Lower lobe of right lung (tissue), 2 donors: ENCODE measurements at regions not wholly inside any gene's neighbourhood (a gene's known extent, or its start where the extent isn't known, plus 50 kb on each side); places are given as distances from the start of the nearest gene placed in this dataset.
A peak's percentile ranks its signal among the peaks of the same experiment; 100 is the strongest.

Experiments
- ATAC-seq, 2 donors: fragments of 200-7000 bp; cut with Tn5 transposase; one replicate each; pipeline ENCODE4 v1.9.1; 2020 to 2022; ENCODE audit warnings: mild to moderate bottlenecking in 2 of 2, moderate library complexity in 2 of 2
- DNase-seq: peaks from one replicate; pipeline ENCODE4 v3.0.0-alpha.2; 2020
- H3K27ac ChIP-seq: fragments of 200-600 bp; one replicate; pipeline ENCODE4 v1.8.0; 2022
- H3K27me3 ChIP-seq: fragments of 200-600 bp; one replicate; pipeline ENCODE4 v1.8.0; 2022; ENCODE audit warnings: low read depth
- H3K36me3 ChIP-seq: fragments of 200-600 bp; one replicate; pipeline ENCODE4 v1.8.0; 2022; ENCODE audit warnings: mild to moderate bottlenecking
- H3K4me1 ChIP-seq: fragments of 200-600 bp; one replicate; pipeline ENCODE4 v1.8.0; 2022
- H3K4me3 ChIP-seq: fragments of 200-600 bp; one replicate; pipeline ENCODE4 v1.8.0; 2022; ENCODE audit warnings: mild to moderate bottlenecking
- H3K9me3 ChIP-seq: fragments of 200-600 bp; one replicate; pipeline ENCODE4 v1.8.0; 2022
- intact Hi-C: fragments of 100-400 bp; cut with DNase I; formaldehyde crosslinking; loops from one replicate; pipeline ENCODE4 v1.11.0; 2022
- TF ChIP-seq, protein P1 (sequence below): fragments of 200-600 bp; IDR thresholded peaks from one replicate; pipeline ENCODE4 v1.8.0; 2022; ENCODE audit warnings: antibody characterized with exemption, mild to moderate bottlenecking
- donor health status: DM: no; HTN: yes; CAD: no; lungs with severe emphysema.

- Histone ChIP-seq H3K27me3 (no peaks in the 10 kb centered on the region), H3K4me3 (no peak overlapping the region), H3K9me3 (no peaks in the 10 kb centered on the region), H3K27ac (no peak overlapping the region), H3K36me3 (no peaks in the 10 kb centered on the region), H3K4me1 (no peaks in the 10 kb centered on the region)
- DNase-seq (no peak), ATAC-seq (no peak)
- intact Hi-C loops: no loop called here
- TF ChIP-seq, protein P1, sequence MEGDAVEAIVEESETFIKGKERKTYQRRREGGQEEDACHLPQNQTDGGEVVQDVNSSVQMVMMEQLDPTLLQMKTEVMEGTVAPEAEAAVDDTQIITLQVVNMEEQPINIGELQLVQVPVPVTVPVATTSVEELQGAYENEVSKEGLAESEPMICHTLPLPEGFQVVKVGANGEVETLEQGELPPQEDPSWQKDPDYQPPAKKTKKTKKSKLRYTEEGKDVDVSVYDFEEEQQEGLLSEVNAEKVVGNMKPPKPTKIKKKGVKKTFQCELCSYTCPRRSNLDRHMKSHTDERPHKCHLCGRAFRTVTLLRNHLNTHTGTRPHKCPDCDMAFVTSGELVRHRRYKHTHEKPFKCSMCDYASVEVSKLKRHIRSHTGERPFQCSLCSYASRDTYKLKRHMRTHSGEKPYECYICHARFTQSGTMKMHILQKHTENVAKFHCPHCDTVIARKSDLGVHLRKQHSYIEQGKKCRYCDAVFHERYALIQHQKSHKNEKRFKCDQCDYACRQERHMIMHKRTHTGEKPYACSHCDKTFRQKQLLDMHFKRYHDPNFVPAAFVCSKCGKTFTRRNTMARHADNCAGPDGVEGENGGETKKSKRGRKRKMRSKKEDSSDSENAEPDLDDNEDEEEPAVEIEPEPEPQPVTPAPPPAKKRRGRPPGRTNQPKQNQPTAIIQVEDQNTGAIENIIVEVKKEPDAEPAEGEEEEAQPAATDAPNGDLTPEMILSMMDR: no peak
These were observed 261.3 kb downstream of the COX7C start for GRCh38 chr5:86879086-86879485.

- H3K9me3 ChIP-seq: no peaks in the 10 kb centered on the region
- H3K4me3 ChIP-seq: no peak overlapping the region
- intact Hi-C loops: no loop called here
- TF ChIP-seq, protein P1: no peak
- ATAC-seq (peak in 1 of 2 donors; percentile 13), DNase-seq (no peak)
- no peaks in the 10 kb centered on the region for H3K36me3 ChIP-seq
- H3K27ac ChIP-seq: no peak overlapping the region
- no peaks in the 10 kb centered on the region for H3K4me1 ChIP-seq
- H3K27me3 ChIP-seq: no peaks in the 10 kb centered on the region
These were observed 262.6 kb downstream of the COX7C start for GRCh38 chr5:86880344-86880743.

DNA sequence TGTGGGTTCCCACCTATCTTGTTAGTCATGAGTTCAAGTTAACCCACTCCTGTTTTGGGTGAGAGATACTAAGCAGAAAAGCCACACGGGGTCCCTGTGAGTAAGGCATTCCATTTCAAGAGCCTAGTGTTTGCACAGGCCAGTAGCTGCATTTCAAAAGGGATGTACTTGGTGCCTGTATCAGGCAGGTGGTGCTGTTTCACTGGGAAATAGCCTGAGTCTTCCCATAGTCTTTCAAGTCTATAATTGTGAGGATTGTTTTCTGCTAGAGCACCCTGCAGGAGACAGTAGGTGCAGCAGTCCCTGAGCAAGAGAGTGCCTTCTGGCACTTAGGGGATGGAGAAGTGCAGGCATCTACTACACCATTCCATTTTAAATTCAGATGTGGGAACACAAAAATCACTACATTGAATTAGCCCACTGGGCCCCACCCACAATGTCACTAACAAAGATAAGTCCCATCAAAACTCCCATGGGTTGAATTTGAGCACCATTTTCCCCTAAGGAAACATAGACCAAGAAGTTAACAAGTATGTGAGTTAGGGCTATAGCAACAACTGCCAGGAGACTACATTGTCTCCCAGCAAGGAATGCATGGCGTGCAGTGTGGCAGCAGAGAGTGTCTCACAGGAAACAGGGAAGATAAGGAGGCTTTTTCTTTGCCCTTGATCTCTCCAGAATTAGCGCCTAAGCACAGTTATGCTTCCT lies 263.2 kb downstream of the COX7C start:
- H3K4me1 ChIP-seq: no peaks in the 10 kb centered on the region
- no peak overlapping the region for H3K27ac ChIP-seq
- TF ChIP-seq, protein P1: peak; percentile 65
- H3K4me3 ChIP-seq: no peak overlapping the region
- no peaks in the 10 kb centered on the region for H3K27me3 ChIP-seq
- H3K36me3 ChIP-seq: no peaks in the 10 kb centered on the region
- no peaks in the 10 kb centered on the region for H3K9me3 ChIP-seq
- intact Hi-C loops: no loop called here
- peak; percentile 91 to 92 for ATAC-seq
- DNase-seq: no peak

GRCh38 chr5:86881493-86882090 lies 263.9 kb downstream of the COX7C start:
- no peak for ATAC-seq

DNA sequence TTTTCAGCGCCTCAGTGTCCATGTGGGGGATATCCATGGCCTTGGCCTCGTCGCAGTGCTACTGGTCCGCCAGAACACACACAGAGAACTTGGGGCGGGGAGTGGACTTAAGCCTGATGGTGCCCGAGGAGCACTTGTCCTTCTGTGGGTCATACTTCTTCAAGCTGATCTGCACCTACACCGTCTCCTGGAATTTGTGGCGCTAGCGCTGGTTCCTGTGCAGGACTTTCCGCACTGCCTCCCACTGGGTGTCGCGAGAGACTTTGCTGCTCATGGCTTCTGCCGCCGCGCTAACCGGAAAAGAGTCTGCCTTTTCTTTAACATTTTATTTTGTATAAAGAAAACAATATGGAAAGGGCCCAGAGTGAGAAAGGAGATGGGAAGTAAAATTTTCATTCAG lies 266.9 kb downstream of the COX7C start:
- H3K27ac ChIP-seq: no peak overlapping the region
- no peak overlapping the region for H3K4me3 ChIP-seq
- no peaks in the 10 kb centered on the region for H3K4me1 ChIP-seq
- H3K9me3 ChIP-seq: no peaks in the 10 kb centered on the region
- intact Hi-C loops: no loop called here
- ATAC-seq: no peak
- no peak for DNase-seq
- no peaks in the 10 kb centered on the region for H3K36me3 ChIP-seq
- no peaks in the 10 kb centered on the region for H3K27me3 ChIP-seq
- TF ChIP-seq, protein P1: no peak

More at GRCh38 chr5:86881493-86882090, 263.9 kb downstream of the COX7C start:
- TF ChIP-seq, protein P1: no peak
- Histone ChIP-seq H3K9me3 (no peaks in the 10 kb centered on the region), H3K27me3 (no peaks in the 10 kb centered on the region), H3K4me3 (no peak overlapping the region), H3K27ac (no peak overlapping the region), H3K36me3 (no peaks in the 10 kb centered on the region), H3K4me1 (no peaks in the 10 kb centered on the region)
- DNase-seq: no peak
- intact Hi-C loops: no loop called here
